ENCODE measurements at regions not wholly inside any gene's neighbourhood (a gene's known extent, or its start where the extent isn't known, plus 50 kb on each side); places are given as distances from the start of the nearest gene placed in this dataset.

- TF ChIP-seq EZH2 (IDR thresholded peaks at IDR 0.05; ENCODE audit: insufficient read depth, poor library complexity, severe bottlenecking) (no peak), EZH2phosphoT487 (IDR thresholded peaks at IDR 0.05; ENCODE audit: insufficient read depth, low read depth) (no peak)
These were observed 119.4 kb upstream of the NPHP3 start for GRCh38 chr3:132841621-132842020.
